ENCODE measurements at regions not wholly inside any gene's neighbourhood (a gene's known extent, or its start where the extent isn't known, plus 50 kb on each side); places are given as distances from the start of the nearest gene placed in this dataset.

GRCh38 chr13:105073041-105073440 is 1462.4 kb downstream of the EFNB2 start:
- no peak for TF ChIP-seq CTCF (IDR thresholded peaks at IDR 0.05)
- H3K36me3 ChIP-seq, result no peaks in the 10 kb centered on the region
- intact Hi-C loops (cut with DNase I), result no loop called here
- DNase-seq (no peak), ATAC-seq (no peak)
- no peaks in the 10 kb centered on the region for H3K9me3 ChIP-seq
- H3K4me1 ChIP-seq, result no peaks in the 10 kb centered on the region
- no peaks in the 10 kb centered on the region for H3K27me3 ChIP-seq (ENCODE audit: low read depth)
- H3K27ac ChIP-seq, result no peak overlapping the region
- H3K4me3 ChIP-seq, result no peak overlapping the region

GRCh38 chr13:105070452-105070851 is 1465.0 kb downstream of the EFNB2 start:
- H3K4me1 ChIP-seq, result no peaks in the 10 kb centered on the region

GRCh38 chr13:105069106-105069505 is 1466.4 kb downstream of the EFNB2 start:
- intact Hi-C loops (cut with DNase I), result no loop called here
- no peak for DNase-seq
- H3K27me3 ChIP-seq (ENCODE audit: low read depth), result no peaks in the 10 kb centered on the region

More at GRCh38 chr13:105070452-105070851, 1465.0 kb downstream of the EFNB2 start:
- Histone ChIP-seq H3K27ac (no peak overlapping the region), H3K36me3 (no peaks in the 10 kb centered on the region), H3K4me3 (no peak overlapping the region), H3K9me3 (no peaks in the 10 kb centered on the region), H3K27me3 (ENCODE audit: low read depth) (no peaks in the 10 kb centered on the region)
- intact Hi-C loops (cut with DNase I), result no loop called here
- TF ChIP-seq CTCF (IDR thresholded peaks at IDR 0.05), result no peak
- no peak for DNase-seq
- ATAC-seq, result no peak

GRCh38 chr13:105063676-105064075 is 1471.8 kb downstream of the EFNB2 start:
- no peak overlapping the region for H3K4me3 ChIP-seq
- intact Hi-C loops (cut with DNase I), result no loop called here
- no peak overlapping the region for H3K27ac ChIP-seq
- no peaks in the 10 kb centered on the region for H3K4me1 ChIP-seq
- no peaks in the 10 kb centered on the region for H3K36me3 ChIP-seq
- no peak for DNase-seq
- H3K27me3 ChIP-seq (ENCODE audit: low read depth), result no peaks in the 10 kb centered on the region
- TF ChIP-seq CTCF (IDR thresholded peaks at IDR 0.05), result no peak
- no peak for ATAC-seq
- peaks cover 3% of the 10 kb centered on the region for H3K9me3 ChIP-seq

More at GRCh38 chr13:105069106-105069505, 1466.4 kb downstream of the EFNB2 start:
- Histone ChIP-seq H3K4me1 (no peaks in the 10 kb centered on the region), H3K4me3 (no peak overlapping the region), H3K9me3 (peaks cover under 1% of the 10 kb centered on the region), H3K27ac (no peak overlapping the region), H3K36me3 (no peaks in the 10 kb centered on the region)
- ATAC-seq, result no peak
- no peak for TF ChIP-seq CTCF (IDR thresholded peaks at IDR 0.05)

GRCh38 chr13:105059786-105060185 is 1475.7 kb downstream of the EFNB2 start:
- intact Hi-C loops (cut with DNase I), result no loop called here
- Histone ChIP-seq H3K27me3 (ENCODE audit: low read depth) (no peaks in the 10 kb centered on the region), H3K36me3 (no peaks in the 10 kb centered on the region), H3K4me3 (no peak overlapping the region), H3K9me3 (peaks cover 3% of the 10 kb centered on the region), H3K27ac (no peak overlapping the region), H3K4me1 (no peaks in the 10 kb centered on the region)
- ATAC-seq (no peak), DNase-seq (no peak)
- no peak for TF ChIP-seq CTCF (IDR thresholded peaks at IDR 0.05)

- no peaks in the 10 kb centered on the region for H3K4me1 ChIP-seq
Observed at GRCh38 chr13:105058517-105058916, 1476.9 kb downstream of the EFNB2 start.

More at GRCh38 chr13:105058517-105058916, 1476.9 kb downstream of the EFNB2 start:
- DNase-seq (no peak), ATAC-seq (no peak)
- TF ChIP-seq CTCF (IDR thresholded peaks at IDR 0.05), result no peak
- Histone ChIP-seq H3K9me3 (no peaks in the 10 kb centered on the region), H3K36me3 (no peaks in the 10 kb centered on the region), H3K27me3 (ENCODE audit: low read depth) (no peaks in the 10 kb centered on the region), H3K4me3 (no peak overlapping the region), H3K27ac (no peak overlapping the region)
- intact Hi-C loops (cut with DNase I), result no loop called here
